T-helper 1 cell treated with Interleukin-12 subunit alpha and Interleukin-12 subunit beta and Interleukin-4 antibody, amounts not matched to agents 30 ng/mL and 1 ng/mL, for 36 hours (primary cell): ENCODE measurements at regions not wholly inside any gene's neighbourhood (a gene's known extent, or its start where the extent isn't known, plus 50 kb on each side); places are given as distances from the start of the nearest gene placed in this dataset.

Source experiments
- intact Hi-C: fragments of 100-400 bp; cut with micrococcal nuclease; formaldehyde crosslinking; loops from one replicate; pipeline ENCODE4 v1.15.1; 2024

DNA sequence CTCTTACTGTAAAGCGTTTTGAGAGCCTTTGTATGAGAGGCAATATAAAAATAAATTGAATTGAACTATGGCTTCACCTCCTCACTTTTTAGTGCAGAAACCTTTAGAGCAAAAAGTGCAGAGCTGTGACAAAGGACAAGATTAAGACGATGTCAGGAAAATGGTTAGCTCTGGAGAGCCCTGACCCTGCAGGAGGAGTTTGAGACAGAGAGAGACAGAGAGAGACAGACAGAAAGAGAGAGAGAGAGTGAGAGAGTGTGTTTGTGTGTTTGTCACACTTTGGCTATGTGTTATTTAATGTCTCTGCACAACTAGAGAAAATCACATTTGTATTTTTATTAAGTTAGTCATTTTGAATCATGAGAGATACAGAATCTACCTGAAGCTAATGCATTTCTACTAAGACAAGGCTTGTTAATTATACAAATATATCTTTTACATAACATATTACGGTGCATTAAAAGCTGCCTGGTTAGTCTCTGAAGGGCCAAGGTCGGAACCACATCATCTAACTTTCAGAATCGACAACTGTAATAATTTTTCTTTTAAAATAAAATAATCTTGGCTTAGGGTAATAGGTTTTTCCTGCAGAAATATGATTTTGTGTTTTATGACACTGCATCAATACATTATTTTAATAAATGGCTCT lies 423.5 kb upstream of the ZEB2 start:
- intact Hi-C loops, result no loop called here

DNA sequence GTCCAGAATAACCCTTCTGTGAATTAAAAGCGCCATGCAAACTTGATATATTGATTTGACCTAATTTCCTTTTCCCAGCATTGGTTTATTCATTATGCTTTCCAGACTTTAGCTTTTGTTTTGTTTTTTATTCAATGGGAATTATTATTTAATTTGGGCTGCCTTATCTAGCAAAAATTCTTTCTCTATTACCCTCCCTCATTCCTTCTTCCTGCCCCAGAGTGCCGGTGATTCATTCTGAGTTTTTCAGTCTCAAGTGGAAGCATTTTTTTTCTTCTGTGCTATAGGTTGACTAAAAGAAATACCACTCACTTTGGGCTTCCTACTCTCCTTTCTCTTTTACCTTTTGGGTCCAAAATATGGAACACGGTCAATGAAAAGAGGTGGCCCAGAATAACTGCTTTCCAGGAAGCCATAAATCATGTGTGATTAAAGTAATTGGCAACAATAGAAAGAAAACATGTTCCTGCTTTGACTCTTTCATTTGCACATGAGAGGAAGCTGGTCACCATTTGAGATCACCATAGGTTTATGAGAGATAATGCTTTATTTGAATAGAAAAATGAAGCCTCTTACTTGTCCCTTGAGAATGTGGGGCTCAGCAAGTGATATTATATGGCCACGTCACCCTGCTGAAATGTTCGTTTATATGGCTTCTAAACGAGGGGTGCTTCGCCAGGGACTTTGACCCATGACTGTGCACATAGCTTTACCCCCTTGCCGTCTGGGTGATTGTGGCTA lies 422.8 kb upstream of the ZEB2 start:
- intact Hi-C loops, result no loop called here

DNA sequence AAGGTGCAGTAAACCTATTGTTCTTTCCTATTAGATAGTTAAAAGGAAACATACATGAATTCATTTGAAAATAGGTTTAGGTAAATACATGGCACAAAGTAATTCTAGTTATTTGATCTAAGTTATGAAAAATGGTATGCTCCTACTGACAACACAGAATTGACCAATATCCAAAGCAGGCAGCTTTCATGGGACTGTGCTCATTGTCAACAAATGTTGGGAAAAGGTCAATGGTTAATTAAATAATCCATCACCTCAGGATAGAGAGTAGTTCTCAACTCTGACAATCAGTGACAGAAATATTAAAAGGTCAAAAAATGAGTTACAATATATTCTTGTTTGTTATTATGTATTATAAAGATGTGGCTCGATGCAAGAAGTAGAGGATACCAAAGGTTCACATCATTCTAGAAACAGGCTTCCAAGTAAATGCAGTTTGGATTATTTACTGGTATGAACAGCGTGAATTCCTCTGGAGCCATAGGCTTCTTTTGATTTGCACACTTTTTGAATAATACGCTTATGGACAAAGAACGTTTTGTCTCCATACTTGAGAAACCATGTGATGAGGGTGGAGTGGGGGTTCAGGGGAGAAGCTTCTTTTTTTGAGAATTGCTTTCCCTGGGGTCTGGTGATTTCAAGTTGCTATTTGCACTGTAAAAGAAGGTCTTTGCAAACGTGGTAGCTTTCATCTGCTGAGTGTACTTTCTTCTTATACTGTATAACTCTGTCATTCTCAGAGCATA lies 422.0 kb upstream of the ZEB2 start:
- intact Hi-C loops, result no loop called here

DNA sequence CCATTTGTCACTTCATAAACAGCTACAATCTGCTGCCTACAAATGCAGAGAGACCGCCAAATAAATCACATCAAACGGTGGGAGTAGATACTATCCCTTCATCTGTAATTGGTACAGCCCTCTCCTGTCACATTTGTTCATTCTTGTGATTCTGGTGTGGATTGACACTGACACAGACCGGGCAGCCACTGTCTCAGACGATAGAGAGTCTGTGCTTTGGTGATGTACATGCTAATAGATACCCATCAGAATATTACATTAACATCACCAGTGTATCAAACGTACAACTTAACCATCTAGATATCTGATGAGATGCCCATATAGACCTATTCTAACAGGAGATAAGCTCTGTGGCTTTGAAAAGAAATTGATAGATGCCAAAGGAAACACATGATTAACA lies 419.7 kb upstream of the ZEB2 start:
- intact Hi-C loops, result no loop called here

DNA sequence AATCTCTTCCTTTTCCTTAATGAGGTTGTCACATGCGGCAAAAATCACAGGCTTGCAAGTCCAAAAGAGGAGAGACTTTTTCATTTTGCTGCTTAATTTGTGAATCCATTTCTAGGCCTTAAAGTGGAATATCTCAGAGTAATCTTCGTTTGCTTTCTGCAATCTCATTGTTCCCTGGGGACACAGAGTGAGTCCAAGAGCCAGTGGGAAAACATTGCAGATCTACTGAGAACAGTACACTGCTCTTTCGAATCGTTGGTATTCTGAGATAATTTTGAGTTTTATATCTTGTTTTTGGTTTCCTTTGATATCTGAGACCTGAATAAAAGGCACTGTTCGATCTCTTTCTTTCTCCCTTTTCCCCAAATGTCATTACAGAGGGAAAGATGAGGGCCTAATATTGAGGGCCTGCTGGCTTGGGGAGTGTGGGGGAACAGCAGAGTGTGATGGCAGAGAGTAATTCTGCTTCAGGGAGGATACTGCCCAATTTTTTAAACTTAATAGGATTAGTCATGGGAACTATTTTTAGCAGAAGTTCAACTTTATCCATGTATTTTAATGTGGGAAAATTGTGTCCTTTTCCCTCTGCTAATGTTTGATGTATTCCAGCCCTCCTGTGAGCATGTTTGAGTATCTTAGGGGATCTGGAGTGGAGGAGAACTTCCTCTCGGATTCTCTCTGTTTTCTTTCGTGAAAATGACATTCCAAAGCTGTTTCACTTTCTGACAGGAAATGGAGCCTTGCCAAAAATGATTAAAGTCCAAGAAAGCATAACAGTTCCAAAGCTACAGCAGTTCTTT lies 418.2 kb upstream of the ZEB2 start:
- intact Hi-C loops, result no loop called here

DNA sequence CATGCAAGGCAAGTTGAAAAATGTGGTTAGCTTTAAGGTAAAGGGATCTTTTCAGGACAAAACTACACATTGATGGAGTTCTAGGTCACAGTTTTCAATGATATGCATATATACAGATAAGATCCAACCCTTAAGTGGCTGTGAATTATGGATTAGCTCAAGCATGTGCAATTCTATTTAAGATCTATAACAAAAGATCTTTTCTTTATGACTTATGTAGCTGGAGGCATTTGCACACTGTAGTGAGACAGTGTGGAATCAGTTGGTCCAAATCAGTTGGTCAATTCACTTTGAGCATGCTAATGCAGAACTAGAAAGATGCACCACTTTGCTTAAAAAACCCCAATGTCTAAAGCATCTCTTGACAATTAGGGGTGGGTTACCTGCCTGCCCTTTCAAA lies 417.1 kb upstream of the ZEB2 start:
- intact Hi-C loops, result no loop called here

DNA sequence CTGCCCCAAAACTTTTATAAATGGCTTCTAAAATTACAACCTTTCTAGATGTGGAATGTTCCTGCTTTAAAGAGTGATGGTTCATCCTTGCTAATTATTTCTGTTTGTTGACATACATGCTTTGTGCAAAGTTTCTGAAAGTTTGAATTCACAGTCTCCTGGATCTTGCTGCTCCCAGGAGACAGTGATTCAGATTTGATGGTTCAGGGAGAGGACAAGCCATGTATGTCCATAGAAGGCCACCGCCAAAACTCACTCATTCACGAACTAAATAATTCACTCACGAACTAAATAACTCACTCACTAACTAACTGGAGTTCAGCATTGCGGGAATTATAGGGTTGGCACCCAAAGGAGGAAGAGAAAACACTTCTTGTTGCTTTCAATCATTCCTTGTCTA lies 416.5 kb upstream of the ZEB2 start:
- intact Hi-C loops, result no loop called here

DNA sequence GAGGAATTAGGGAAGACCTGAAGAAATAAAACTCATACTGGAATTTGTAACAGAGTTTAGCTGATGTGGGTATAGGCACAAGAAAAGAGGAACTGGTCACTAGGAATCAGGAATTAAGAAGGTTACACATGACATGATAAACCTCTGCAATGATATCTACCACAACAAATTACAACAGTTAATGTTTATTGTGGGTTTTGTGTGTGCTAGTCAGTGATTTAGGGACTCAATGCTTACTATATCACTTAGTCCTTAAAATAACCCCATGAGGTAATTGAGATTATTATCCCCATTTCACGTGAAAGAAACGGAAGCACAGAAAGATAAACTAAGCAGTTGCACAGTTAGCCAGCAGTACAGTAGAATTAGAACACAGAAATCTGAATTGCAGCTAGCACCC lies 415.8 kb upstream of the ZEB2 start:
- intact Hi-C loops, result no loop called here

DNA sequence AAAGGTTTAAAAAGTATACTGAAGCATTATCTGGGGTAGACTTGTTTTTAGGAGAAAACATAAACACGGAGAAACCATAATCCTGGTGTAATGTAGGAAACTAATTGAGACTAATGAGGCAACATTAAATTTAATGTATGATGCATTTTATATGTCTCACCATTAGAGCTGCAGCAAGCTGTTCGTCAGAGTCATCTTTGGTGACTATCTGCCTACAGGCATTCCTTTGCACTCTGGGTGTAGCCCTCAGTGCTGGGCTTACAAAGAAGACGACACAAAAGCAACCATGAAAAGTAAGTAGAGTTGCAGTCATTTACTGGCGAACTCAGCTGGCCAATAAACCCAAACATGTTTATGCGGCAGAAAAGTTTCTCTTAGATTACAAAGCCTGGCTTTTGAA lies 415.3 kb upstream of the ZEB2 start:
- intact Hi-C loops, result no loop called here

DNA sequence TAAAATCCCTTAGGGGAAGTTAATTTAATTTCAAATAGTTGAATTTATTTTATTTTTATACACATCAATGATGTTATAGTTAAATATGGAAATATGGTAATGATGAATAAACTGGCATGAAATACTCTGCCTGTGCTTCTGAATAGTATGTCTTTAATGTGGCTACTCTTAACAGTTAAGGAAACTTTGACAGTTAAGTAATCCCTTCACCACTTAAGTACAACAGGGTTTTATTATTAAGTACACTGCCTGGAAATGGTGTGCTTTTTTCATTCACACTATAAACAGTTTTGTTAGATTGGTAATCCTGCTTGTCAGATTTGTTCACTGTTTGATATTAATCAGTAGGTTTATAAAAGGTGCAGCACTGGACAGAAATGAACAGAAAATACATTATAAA lies 412.0 kb upstream of the ZEB2 start:
- intact Hi-C loops, result no loop called here

DNA sequence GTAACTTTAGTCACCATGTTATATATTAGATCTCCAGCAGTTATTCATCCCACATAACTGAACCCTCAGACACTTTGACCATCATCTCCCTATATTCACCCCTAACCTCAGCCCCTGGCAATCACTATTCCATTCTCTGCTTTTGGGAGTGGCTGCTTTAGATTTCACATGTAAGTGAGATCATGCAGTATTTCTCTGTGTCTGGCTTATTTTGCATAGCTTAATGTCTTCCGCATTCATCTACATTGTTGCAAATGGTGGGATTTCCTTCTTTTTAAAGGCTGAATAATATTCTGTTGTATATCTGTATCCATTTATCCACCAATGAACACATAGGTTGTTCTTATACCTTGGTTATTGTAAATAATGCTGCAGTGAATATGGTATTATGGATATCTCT lies 411.6 kb upstream of the ZEB2 start:
- intact Hi-C loops, result no loop called here

DNA sequence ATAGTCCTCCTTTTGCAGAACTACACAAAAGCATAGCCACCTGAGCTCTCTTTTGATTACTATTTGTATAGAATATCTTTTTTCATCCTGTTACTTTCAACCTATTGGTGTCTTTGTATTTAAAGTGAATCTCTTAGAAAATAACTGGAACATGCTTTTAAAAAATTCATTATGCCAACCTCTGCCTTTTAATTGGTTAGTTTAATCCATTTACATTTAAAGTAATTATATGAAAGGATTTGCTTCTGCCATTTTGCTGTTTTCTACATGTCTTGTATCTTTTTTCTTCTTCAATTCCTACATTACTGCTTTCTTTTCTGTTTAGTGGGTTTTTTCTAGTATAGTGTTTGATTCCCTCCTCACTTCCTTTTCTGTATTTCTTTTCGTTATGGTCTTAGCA lies 407.5 kb upstream of the ZEB2 start:
- intact Hi-C loops, result no loop called here

DNA sequence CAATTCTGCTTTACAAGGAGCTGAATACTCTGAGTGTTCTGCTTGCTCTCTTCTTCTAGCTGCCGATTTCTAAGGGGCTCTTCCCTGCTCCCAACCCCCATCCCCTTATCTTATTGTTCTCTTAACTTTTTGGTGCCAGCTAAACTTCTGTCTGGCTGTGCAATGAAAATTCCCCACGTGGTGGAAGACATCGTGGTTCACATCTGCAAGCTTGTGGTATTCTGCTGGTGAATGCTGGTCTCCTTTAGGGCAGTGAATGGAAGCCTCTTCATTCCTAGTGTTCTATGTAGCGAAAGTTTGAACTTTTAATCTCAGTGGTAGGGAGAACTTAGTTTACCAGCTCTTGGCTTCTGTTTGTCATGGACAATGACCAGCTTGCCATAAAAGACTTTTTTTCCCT lies 406.0 kb upstream of the ZEB2 start:
- intact Hi-C loops, result no loop called here

DNA sequence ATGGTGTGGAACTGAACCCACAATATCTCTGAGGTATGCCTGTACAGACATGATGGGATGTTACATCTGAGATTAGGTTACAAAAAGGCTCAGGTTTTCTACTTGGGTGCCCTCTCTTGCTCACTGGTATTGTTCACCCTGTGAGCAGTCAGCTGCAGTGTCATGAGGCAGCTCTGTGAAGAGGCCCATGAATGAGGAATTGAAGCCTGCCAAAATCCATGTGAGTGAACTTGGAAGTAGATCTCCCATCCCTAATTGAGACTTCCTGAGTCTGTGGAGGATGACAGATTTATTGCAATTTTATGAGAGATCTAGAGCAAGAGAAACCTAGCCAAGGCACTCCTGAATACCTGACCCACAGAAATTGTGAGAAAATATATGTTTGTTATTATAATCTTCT lies 404.9 kb upstream of the ZEB2 start:
- intact Hi-C loops, result no loop called here

DNA sequence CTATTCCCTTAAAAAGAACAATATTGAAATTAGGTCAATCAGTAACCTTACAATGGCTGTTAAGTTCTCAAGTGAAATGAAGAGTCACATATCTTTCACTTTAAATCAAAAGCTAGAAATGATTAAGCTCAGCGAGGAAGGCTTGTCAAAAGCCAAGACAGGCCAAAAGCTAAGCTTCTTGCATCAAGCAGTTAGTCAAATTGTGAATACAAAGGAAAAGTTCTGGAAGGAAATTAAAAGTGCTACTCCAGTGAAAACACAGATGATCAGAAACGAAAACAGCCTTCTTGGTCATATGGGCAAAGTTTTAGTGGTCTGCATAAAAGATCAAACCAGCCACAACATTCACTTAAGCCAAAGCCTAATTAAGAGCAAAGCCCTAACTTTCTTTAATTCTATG lies 402.6 kb upstream of the ZEB2 start:
- intact Hi-C loops, result no loop called here

DNA sequence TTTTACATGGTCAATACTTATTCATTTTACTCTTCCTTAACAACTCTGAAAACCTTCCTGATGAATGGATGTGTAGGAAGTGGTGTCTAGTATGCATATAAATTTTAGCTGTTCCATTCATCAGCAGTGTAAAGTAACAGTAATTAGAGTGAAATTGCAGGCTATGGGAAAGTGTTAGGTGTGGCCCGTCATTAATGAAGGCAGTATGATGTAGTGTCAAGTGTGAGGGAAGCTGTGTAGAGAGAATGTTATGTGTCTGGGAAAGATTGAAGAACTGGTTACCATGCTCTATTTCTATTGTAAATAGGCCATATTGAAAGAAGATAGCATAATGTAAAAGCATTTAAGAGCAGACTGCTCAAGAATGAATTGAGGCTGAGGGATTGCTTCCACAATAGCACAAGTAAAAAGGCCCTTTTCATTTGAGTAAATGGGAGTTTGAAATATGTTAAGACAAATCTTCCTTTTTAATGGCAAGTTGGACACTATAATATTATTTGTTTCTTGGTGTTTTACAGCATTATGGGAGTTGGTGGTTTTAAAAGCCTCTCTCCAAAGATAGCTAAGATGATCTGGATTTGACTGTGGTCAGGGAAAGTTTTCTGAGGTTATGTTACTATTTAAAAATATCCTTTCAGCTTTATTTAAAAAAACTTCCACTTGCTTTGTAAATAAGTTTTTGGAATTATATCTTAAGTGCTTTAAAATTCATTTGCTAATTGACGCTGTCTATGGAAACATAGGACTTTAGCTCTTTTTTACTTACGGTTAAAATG lies 401.0 kb upstream of the ZEB2 start:
- intact Hi-C loops, result no loop called here

DNA sequence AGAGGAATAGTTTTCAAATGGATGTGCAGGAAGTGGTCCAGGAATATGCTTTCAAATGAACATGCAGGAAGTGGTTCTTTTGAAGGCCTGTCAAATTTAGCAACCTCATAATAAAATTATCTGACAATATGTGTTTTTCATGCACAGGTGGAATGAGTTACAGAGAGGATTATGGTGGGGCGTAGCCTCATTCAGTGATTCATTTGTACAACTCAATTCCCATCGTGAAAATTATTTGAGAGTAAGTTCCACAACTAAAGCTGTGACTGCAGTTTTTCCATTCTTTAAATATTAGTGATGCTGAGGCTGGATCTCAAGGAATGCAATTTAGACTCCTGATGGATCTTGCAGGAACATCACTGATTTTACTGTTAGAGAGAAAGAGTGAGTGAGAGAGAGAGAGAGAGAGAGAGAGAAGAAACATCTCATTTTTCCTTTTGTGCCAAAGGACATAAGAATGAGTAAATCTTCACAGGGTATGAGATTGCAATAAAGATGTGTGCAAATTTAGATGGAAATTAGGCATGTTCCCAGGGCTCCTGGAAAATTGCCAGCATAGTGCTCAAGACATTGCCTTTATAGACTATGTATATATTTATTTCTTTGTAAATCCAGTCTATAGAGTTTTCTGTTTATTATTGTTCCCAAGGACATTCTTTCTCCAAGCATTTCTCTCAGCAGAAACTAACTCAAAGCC lies 394.9 kb upstream of the ZEB2 start:
- intact Hi-C loops, result no loop called here

DNA sequence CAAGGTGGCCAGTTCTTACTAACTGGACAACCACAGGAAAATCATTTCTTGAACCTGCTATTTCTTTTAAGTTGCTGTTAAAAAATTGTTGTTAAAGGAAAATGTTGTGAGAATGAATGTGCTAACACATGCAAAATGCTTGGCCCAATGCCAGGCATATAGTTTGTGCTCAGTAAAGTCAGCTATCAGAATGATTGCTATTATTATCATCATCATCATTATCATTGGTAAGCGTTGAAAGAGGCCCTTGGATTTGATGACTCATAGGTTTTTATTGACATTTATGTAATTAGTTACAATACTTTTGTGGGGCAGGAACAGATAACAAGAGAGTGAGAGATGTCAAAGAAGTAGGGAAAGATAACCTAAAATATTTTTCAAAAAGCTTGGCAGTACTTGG lies 394.2 kb upstream of the ZEB2 start:
- intact Hi-C loops, result no loop called here

DNA sequence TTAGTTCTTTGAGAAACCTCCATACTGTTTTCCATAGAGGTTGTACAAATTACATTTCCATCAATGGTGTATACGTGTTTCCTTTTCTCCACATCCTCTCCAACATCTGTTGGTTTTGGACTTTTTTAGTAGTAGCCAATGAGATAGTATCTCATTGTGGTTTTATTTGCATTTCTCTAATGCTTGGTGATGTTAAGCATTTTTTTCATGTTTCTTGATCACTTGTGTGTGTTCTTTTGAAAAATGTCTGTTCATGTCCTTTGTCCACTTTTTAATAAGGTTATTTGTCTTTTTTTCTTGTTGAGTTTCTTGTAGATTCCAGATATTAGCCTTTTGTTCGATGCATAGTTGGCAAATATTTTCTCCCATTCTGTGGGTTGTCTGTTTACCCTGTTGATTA lies 392.3 kb upstream of the ZEB2 start:
- intact Hi-C loops, result no loop called here

DNA sequence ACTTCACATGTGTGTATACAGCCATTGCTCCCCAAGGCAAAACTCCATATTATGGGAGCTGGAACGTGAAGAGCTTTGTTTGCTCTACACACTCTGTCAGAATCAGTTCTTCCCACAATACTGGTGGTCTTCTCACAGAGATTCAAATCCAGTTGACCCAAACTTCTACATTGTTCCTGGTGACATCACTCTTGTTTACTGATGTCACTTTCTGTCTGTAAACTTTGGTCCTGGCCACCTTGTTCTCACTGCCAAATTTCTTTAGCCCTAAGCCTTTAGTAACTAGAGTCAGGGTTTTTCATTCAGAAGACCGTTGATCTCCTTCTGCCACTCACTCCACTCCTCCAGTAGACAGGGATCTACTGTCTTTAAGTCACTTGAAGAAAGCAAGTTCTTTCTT lies 386.0 kb upstream of the ZEB2 start:
- intact Hi-C loops, result no loop called here

DNA sequence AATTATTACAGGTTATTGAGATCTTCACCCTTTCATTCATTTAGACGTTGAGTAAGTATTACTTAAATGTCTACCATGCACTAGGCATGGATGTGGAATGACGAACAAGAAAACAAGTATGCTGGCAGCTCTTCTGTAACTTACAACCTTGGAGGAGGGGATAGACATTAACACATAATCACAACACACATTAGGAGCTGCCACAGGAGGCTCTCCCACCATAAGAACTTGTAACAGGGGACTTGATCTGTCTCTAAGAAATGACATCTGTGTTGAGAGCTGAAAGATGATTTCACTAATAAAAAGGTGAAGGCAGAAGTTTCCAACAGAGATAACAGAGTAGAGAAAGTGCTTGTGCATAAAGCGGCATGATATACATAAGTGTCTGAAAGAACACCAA lies 384.7 kb upstream of the ZEB2 start:
- intact Hi-C loops, result no loop called here
